ENCODE measurements at regions not wholly inside any gene's neighbourhood (a gene's known extent, or its start where the extent isn't known, plus 50 kb on each side); places are given as distances from the start of the nearest gene placed in this dataset.

DNA sequence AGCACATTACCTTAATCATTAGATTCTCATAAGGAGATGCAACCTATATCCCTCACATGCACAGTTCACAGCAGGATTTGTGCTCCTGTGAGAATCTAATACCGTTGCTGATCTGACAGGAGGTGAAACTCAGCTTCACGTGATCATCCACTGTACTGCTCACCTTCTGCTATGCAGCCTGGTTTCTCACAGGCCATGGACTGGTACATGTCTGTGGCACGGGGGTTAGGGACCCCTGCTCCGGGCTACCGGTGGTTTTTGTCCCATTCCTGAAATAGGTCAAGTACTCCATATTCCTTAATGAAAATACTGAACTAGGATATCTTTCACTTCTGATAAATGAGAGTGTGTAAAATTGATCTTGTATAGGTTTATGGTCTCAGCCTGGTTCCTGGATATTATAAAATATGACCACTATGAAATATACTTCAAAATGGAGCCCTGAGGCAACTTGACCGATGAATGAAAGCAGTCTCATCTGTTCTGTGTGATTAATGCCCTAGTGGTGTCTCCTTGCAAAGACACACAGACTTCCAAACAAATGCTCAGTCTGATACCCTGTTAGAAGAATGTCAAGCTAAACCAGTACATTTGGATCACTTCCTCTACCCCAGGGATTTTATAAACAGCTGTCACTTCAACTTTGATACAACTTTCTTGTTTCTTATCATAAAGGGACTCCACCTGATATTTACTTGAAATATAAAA is 492.9 kb upstream of the ANO3 start:
- no peaks in the 10 kb centered on the region for H3K4me1 ChIP-seq (replicated peaks)
- H3K27me3 ChIP-seq (replicated peaks; ENCODE audit: insufficient read depth): no peaks in the 10 kb centered on the region
- intact Hi-C loops (cut with DNase I): no loop called here
- DNase-seq (ENCODE audit: low spot score): no peak
- WGBS: 83% methylated on average over 6 of the region's 6 CpGs
- TF ChIP-seq POLR2A (IDR thresholded peaks at IDR 0.05) (no peak), POLR2AphosphoS5 (IDR thresholded peaks at IDR 0.05) (no peak)
- TF ChIP-seq, protein P1, sequence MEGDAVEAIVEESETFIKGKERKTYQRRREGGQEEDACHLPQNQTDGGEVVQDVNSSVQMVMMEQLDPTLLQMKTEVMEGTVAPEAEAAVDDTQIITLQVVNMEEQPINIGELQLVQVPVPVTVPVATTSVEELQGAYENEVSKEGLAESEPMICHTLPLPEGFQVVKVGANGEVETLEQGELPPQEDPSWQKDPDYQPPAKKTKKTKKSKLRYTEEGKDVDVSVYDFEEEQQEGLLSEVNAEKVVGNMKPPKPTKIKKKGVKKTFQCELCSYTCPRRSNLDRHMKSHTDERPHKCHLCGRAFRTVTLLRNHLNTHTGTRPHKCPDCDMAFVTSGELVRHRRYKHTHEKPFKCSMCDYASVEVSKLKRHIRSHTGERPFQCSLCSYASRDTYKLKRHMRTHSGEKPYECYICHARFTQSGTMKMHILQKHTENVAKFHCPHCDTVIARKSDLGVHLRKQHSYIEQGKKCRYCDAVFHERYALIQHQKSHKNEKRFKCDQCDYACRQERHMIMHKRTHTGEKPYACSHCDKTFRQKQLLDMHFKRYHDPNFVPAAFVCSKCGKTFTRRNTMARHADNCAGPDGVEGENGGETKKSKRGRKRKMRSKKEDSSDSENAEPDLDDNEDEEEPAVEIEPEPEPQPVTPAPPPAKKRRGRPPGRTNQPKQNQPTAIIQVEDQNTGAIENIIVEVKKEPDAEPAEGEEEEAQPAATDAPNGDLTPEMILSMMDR (IDR thresholded peaks at IDR 0.05): no peak
- no peak overlapping the region for H3K4me3 ChIP-seq
- H3K36me3 ChIP-seq: no peaks in the 10 kb centered on the region
- no peak overlapping the region for H3K27ac ChIP-seq
- H3K9me3 ChIP-seq: no peaks in the 10 kb centered on the region

DNA sequence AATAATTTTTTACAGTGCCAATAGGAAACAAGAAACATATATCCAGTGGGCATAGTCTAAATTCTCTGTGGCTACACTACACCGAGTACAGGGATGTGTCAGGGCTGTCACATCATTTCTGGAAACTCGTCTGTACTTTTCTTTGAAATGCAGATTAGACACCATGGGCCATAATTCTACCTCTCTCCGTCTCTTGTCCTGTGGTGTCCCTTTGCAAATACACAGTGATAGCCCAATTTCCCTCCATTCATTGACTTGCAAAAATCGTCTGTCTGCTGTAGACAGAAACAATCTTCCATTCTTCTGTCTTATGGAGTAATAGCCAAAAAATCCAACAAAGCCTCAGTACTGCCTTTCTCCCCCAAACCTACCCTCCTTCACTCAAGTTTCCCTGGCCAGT is 487.1 kb upstream of the ANO3 start:
- H3K9me3 ChIP-seq: no peaks in the 10 kb centered on the region
- TF ChIP-seq, protein P1 (IDR thresholded peaks at IDR 0.05): no peak
- 46% methylated on average over 4 of the region's 4 CpGs for WGBS
- intact Hi-C loops (cut with DNase I): no loop called here
- H3K27me3 ChIP-seq (replicated peaks; ENCODE audit: insufficient read depth): no peaks in the 10 kb centered on the region
- no peaks in the 10 kb centered on the region for H3K4me1 ChIP-seq (replicated peaks)
- no peaks in the 10 kb centered on the region for H3K36me3 ChIP-seq
- DNase-seq (ENCODE audit: low spot score): no peak
- no peak overlapping the region for H3K27ac ChIP-seq
- H3K4me3 ChIP-seq: no peak overlapping the region

DNA sequence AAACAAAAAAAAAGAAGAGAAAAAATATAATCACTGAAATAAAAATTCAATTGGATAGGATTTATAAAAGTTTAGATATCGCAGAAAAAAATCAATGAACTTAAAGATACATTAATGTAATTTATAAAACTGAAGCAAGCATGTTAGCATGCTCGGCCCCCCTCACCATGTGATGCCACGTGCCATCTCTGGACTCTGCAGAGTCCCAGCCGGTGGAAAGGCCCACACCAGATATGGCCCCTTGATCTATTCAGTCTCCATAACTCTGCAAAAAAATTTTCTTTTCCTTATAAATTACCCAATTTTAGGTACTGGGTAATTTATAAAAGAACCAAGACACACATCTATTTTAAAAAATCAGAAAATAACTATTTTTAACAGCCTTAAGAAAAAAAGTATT is 476.0 kb upstream of the ANO3 start:
- WGBS: 92% methylated on average over 4 of the region's 4 CpGs
- DNase-seq (ENCODE audit: low spot score): no peak
- H3K36me3 ChIP-seq: no peaks in the 10 kb centered on the region
- intact Hi-C loops (cut with DNase I): no loop called here
- TF ChIP-seq POLR2AphosphoS5 (IDR thresholded peaks at IDR 0.05) (no peak), POLR2A (IDR thresholded peaks at IDR 0.05) (no peak)
- TF ChIP-seq, protein P1 (IDR thresholded peaks at IDR 0.05): no peak
- H3K4me1 ChIP-seq (replicated peaks): no peaks in the 10 kb centered on the region
- no peak overlapping the region for H3K4me3 ChIP-seq
- H3K9me3 ChIP-seq: no peaks in the 10 kb centered on the region
- H3K27me3 ChIP-seq (replicated peaks; ENCODE audit: insufficient read depth): no peaks in the 10 kb centered on the region
- no peak overlapping the region for H3K27ac ChIP-seq

DNA sequence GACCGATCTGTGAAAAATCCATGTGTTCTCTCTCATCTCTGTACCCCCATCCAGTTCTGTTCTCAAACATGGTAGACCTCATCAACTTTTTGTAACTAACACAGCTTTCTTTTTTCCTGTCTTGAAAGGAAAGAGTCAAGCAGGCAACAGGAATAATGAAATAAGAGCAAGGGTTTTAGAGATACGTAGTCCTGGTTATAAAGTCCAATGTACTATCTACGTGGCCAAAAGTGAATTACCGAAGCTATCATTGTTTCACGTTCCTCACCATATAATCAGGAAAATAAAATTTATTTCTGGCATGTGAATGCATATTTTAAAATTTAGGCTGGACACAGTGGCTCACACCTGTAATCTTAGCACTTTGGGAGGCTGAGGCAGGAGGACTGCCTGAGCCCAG is 472.2 kb upstream of the ANO3 start:
- H3K36me3 ChIP-seq: no peaks in the 10 kb centered on the region
- intact Hi-C loops (cut with DNase I): no loop called here
- no peaks in the 10 kb centered on the region for H3K9me3 ChIP-seq
- H3K4me1 ChIP-seq (replicated peaks): no peaks in the 10 kb centered on the region
- DNase-seq (ENCODE audit: low spot score): no peak
- H3K27ac ChIP-seq: no peak overlapping the region
- no peak overlapping the region for H3K4me3 ChIP-seq
- no peak for TF ChIP-seq POLR2AphosphoS5 (IDR thresholded peaks at IDR 0.05)
- no peak for TF ChIP-seq POLR2A (IDR thresholded peaks at IDR 0.05)
- TF ChIP-seq, protein P1 (IDR thresholded peaks at IDR 0.05): no peak
- no peaks in the 10 kb centered on the region for H3K27me3 ChIP-seq (replicated peaks; ENCODE audit: insufficient read depth)
- WGBS: 86% methylated on average over 5 of the region's 5 CpGs

DNA sequence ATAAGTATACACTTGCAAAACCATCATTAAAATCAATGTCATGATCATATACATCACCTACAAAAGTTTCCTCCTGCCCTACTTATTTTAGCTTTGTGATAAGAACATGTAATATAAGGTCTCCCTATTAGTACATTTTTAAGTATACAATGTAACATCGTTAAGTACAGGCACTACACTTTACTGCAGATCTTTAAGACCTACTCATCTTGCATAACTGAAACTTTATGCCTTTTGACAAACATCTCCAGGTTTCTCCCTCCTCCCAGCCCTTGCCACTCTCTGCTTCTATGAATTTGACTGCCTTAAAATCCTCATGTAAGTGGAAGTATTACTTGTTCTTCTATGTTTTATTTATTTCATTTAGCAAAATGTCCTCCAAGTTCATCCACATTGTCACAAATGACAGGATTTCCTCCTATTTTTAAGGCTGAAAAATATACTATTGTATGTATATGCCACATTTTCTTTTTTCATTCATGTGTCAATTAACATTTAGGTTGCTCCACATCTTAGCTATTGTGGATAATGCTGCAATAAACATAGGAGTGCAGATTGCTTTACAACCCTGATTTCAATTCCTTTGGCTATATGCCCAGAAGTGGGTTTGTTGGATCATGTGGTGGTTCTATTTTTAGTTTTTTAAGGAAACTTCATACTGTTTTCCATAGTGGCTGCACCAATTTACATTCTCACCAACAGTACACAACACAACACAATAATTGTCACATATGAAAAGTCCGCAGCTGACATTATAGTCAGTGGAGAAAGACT is 471.1 kb upstream of the ANO3 start:
- TF ChIP-seq, protein P1 (IDR thresholded peaks at IDR 0.05): no peak
- intact Hi-C loops (cut with DNase I): no loop called here
- 47% methylated on average over 2 of the region's 2 CpGs for WGBS
- H3K27me3 ChIP-seq (replicated peaks; ENCODE audit: insufficient read depth): no peaks in the 10 kb centered on the region
- H3K9me3 ChIP-seq: no peaks in the 10 kb centered on the region
- DNase-seq (ENCODE audit: low spot score): no peak
- no peaks in the 10 kb centered on the region for H3K4me1 ChIP-seq (replicated peaks)
- H3K36me3 ChIP-seq: no peaks in the 10 kb centered on the region
- H3K27ac ChIP-seq: no peak overlapping the region
- no peak overlapping the region for H3K4me3 ChIP-seq
